SK-N-SH (cell line): ENCODE measurements at regions not wholly inside any gene's neighbourhood (a gene's known extent, or its start where the extent isn't known, plus 50 kb on each side); places are given as distances from the start of the nearest gene placed in this dataset.

Source experiments
- CTCF ChIA-PET: fragments of 300-600, 350-600 bp; formaldehyde crosslinking; extraction: SDS; loops from one replicate; lab custom pipeline; 2021; lab: Yijun Ruan, JAX
- POLR2A ChIA-PET: fragments of 350-600 bp; sonication (Branson Sonifier 250); formaldehyde crosslinking; extraction: SDS; loops from one replicate; lab custom pipeline; 2020; ENCODE audit warnings: antibody characterized with exemption, inconsistent platforms; lab: Yijun Ruan, JAX
- DNase-seq: peaks from one replicate; pipeline ENCODE4 v3.0.0; 2012
- H2AFZ ChIP-seq: fragments of 200-600 bp; sonication (generic); 2 replicates; pipeline ENCODE4 v1.8.1; 2016; ENCODE audit warnings: antibody characterized with exemption, mild to moderate bottlenecking, low read depth
- H3F3A ChIP-seq: fragments of 200-600 bp; sonication (generic); replicated peaks from 2 replicates; pipeline ENCODE3; 2016; ENCODE audit warnings: antibody characterized with exemption, mild to moderate bottlenecking; ENCODE audit not compliant: insufficient read depth
- H3K27ac ChIP-seq, 2 experiments: fragments of 200-500 bp in 1 of 2; fragments of 200-600 bp in 1 of 2; sonication (Bioruptor generic) in 1 of 2; sonication (generic), shearing (Covaris generic) in 1 of 2; 2 replicates each; pipeline versions ENCODE4 v1.5.1 to v1.6.1; 2014 to 2016; ENCODE audit warnings: low read depth in 2 of 2, inconsistent platforms in 1 of 2, low read length in 1 of 2, mild to moderate bottlenecking in 1 of 2, mixed read lengths in 1 of 2
- H3K27me3 ChIP-seq: fragments of 200-600 bp; sonication (generic), shearing (Covaris generic); 2 replicates; pipeline ENCODE4 v1.6.1; 2016; ENCODE audit warnings: mixed run types; ENCODE audit not compliant: insufficient read depth
- H3K36me3 ChIP-seq, 2 experiments: fragments of 200-500 bp in 1 of 2; fragments of 200-600 bp in 1 of 2; sonication (Bioruptor generic) in 1 of 2; sonication (generic) in 1 of 2; replicated peaks in 1 of 2; 2 replicates each; pipeline versions ENCODE3 to v1.5.1; 2014 to 2016; ENCODE audit warnings: low read length in 1 of 2, mild to moderate bottlenecking in 1 of 2; ENCODE audit not compliant: insufficient read depth in 2 of 2, control insufficient read depth in 1 of 2
- H3K4me1 ChIP-seq, 2 experiments: fragments of 200-500 bp in 1 of 2; fragments of 200-600 bp in 1 of 2; sonication (Bioruptor generic) in 1 of 2; sonication (generic), shearing (Covaris generic) in 1 of 2; 2 replicates each; pipeline versions ENCODE4 v1.5.1 to v1.6.1; 2014 to 2016; ENCODE audit warnings: low read depth in 1 of 2, low read length in 1 of 2, mixed run types in 1 of 2; ENCODE audit not compliant: insufficient read depth in 2 of 2, control insufficient read depth in 1 of 2
- H3K4me2 ChIP-seq: fragments of 200-600 bp; sonication (generic), shearing (Covaris generic); 2 replicates; pipeline ENCODE4 v1.6.1; 2017; ENCODE audit warnings: mixed run types
- H3K4me3 ChIP-seq, 2 experiments: fragments of 200-500 bp in 1 of 2; fragments of 200-600 bp in 1 of 2; sonication (Bioruptor generic) in 1 of 2; sonication (generic), shearing (Covaris generic) in 1 of 2; 2 replicates each; pipeline versions ENCODE4 v1.5.1 to v1.8.1; 2014 to 2016; ENCODE audit warnings: low read depth in 2 of 2, inconsistent platforms in 1 of 2, low read length in 1 of 2, mild to moderate bottlenecking in 1 of 2, mixed read lengths in 1 of 2, moderate library complexity in 1 of 2
- H3K79me2 ChIP-seq: fragments of 200-600 bp; sonication (generic); 2 replicates; pipeline ENCODE4 v1.8.1; 2017; ENCODE audit warnings: mild to moderate bottlenecking; ENCODE audit not compliant: insufficient read depth
- H3K9ac ChIP-seq: fragments of 200-600 bp; sonication (generic); 2 replicates; pipeline ENCODE4 v1.6.1; 2017; ENCODE audit warnings: mixed run types
- H3K9me2 ChIP-seq: fragments of 200-600 bp; sonication (generic); 2 replicates; pipeline ENCODE4 v1.6.1; 2017; ENCODE audit warnings: mixed run types
- H3K9me3 ChIP-seq: fragments of 200-600 bp; sonication (generic); 2 replicates; pipeline ENCODE4 v1.6.1; 2017; ENCODE audit warnings: mixed run types, mild to moderate bottlenecking, moderate library complexity
- H4K20me1 ChIP-seq: fragments of 200-600 bp; sonication (generic); 2 replicates; pipeline ENCODE4 v1.6.1; 2017; ENCODE audit warnings: mild to moderate bottlenecking, mixed run types; ENCODE audit not compliant: insufficient read depth
- CHD2 ChIP-seq: fragments of 150-350 bp; IDR thresholded peaks from 2 replicates; pipeline ENCODE4 v1.6.1; 2018; ENCODE audit warnings: low read length; ENCODE audit not compliant: partially characterized antibody
- ELF1 ChIP-seq: IDR thresholded peaks from 2 replicates; pipeline ENCODE4 v1.4.0; 2012
- EP300 ChIP-seq, 2 experiments: IDR thresholded peaks; 2 replicates each; pipeline versions ENCODE4 v1.4.0 to v1.6.1; 2012; ENCODE audit warnings: borderline replicate concordance in 1 of 2, low read depth in 1 of 2, low read length in 1 of 2
- FOSL2 ChIP-seq: IDR thresholded peaks from 2 replicates; pipeline ENCODE4 v1.4.0; 2012; ENCODE audit warnings: low read depth, mild to moderate bottlenecking, moderate library complexity, borderline replicate concordance
- GABPA ChIP-seq: IDR thresholded peaks from 2 replicates; pipeline ENCODE4 v1.4.0; 2012; ENCODE audit warnings: low read depth, mild to moderate bottlenecking
- IRF3 ChIP-seq: fragments of 150-350 bp; IDR thresholded peaks from 2 replicates; pipeline ENCODE4 v1.6.1; 2016; ENCODE audit warnings: mild to moderate bottlenecking, low read depth, low read length
- RAD21 ChIP-seq: IDR thresholded peaks from 2 replicates; pipeline ENCODE4 v1.6.1; 2012; ENCODE audit warnings: mild to moderate bottlenecking, low read length
- RCOR1 ChIP-seq: fragments of 150-350 bp; IDR thresholded peaks from 2 replicates; pipeline ENCODE4 v1.6.1; 2017; ENCODE audit warnings: antibody characterized with exemption, low read length
- SIN3A ChIP-seq: IDR thresholded peaks from 2 replicates; pipeline ENCODE4 v1.6.1; 2012; ENCODE audit warnings: low read depth, mild to moderate bottlenecking, low read length, moderate library complexity, borderline replicate concordance
- SMC3 ChIP-seq: IDR thresholded peaks from 2 replicates; pipeline ENCODE4 v1.6.1; 2012; ENCODE audit warnings: low read depth, low read length, improper control_type of control experiment
- TAF1 ChIP-seq: IDR thresholded peaks from 2 replicates; pipeline ENCODE4 v1.6.1; 2012; ENCODE audit warnings: low read depth, mild to moderate bottlenecking, low read length, moderate library complexity, borderline replicate concordance
- TCF12 ChIP-seq: IDR thresholded peaks from 2 replicates; pipeline ENCODE4 v1.4.0; 2012
- WGBS: methylation state at CpG from one replicate; pipeline ENCODE4 v1.1.6; 2017; ENCODE audit warnings: low lambda C conversion rate; 5-methylcytosine and 5-hydroxymethylcytosine counted together
- TF ChIP-seq, protein P1 (sequence below): fragments of 150-350 bp; IDR thresholded peaks from 2 replicates; pipeline ENCODE4 v1.6.1; 2017; ENCODE audit warnings: antibody characterized with exemption, low read length, low read depth, borderline replicate concordance
- TF ChIP-seq, protein P2 (sequence below): IDR thresholded peaks from 2 replicates; pipeline ENCODE4; 2012

- no peak for TF ChIP-seq FOSL2
- TF ChIP-seq TAF1, result no peak
- TF ChIP-seq EP300 (IDR thresholded peaks at IDR 0.05; ENCODE audit: borderline replicate concordance in 1 of 2, low read depth in 1 of 2, low read length in 1 of 2), result no peak
- TF ChIP-seq IRF3, result no peak
- TF ChIP-seq CHD2, result no peak
- no peak for TF ChIP-seq GABPA
- 4% methylated on average over 2 of the region's 2 CpGs for WGBS
- no peaks in the 10 kb centered on the region for H3F3A ChIP-seq
- no peak overlapping the region for H3K9ac ChIP-seq
- no peaks in the 10 kb centered on the region for H3K27me3 ChIP-seq
- H3K4me2 ChIP-seq, result no peak overlapping the region
- no peaks in the 10 kb centered on the region for H3K9me2 ChIP-seq
- no peaks in the 10 kb centered on the region for H3K36me3 ChIP-seq
- ChIA-PET POLR2A (no interaction called here), CTCF (no interaction called here)
- H3K27ac ChIP-seq, result no peak overlapping the region
- H4K20me1 ChIP-seq, result no peaks in the 10 kb centered on the region
- H3K9me3 ChIP-seq, result no peaks in the 10 kb centered on the region
- H3K4me3 ChIP-seq, result no peak overlapping the region
- no peak for DNase-seq
- H3K79me2 ChIP-seq, result no peaks in the 10 kb centered on the region
- H3K4me1 ChIP-seq, result no peaks in the 10 kb centered on the region
- H2AFZ ChIP-seq, result no peak overlapping the region
Measured at GRCh38 chr7:21059069-21059468, 272.4 kb upstream of the SP8 start.

GRCh38 chr7:21063106-21063505 lies 276.4 kb upstream of the SP8 start:
- TF ChIP-seq TCF12 (no peak), SMC3 (no peak), RCOR1 (no peak), SIN3A (no peak), ELF1 (no peak), RAD21 (no peak)
- TF ChIP-seq, protein P1, sequence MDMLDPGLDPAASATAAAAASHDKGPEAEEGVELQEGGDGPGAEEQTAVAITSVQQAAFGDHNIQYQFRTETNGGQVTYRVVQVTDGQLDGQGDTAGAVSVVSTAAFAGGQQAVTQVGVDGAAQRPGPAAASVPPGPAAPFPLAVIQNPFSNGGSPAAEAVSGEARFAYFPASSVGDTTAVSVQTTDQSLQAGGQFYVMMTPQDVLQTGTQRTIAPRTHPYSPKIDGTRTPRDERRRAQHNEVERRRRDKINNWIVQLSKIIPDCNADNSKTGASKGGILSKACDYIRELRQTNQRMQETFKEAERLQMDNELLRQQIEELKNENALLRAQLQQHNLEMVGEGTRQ, result no peak
- TF ChIP-seq, protein P2, sequence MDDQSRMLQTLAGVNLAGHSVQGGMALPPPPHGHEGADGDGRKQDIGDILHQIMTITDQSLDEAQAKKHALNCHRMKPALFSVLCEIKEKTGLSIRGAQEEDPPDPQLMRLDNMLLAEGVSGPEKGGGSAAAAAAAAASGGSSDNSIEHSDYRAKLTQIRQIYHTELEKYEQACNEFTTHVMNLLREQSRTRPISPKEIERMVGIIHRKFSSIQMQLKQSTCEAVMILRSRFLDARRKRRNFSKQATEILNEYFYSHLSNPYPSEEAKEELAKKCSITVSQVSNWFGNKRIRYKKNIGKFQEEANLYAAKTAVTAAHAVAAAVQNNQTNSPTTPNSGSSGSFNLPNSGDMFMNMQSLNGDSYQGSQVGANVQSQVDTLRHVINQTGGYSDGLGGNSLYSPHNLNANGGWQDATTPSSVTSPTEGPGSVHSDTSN, result no peak
- Histone ChIP-seq H3K4me2 (no peak overlapping the region), H2AFZ (no peak overlapping the region), H3K9me2 (no peaks in the 10 kb centered on the region), H3K4me1 (no peaks in the 10 kb centered on the region), H3K36me3 (no peaks in the 10 kb centered on the region), H3K4me3 (no peak overlapping the region), H3K27ac (no peak overlapping the region), H3F3A (no peaks in the 10 kb centered on the region), H3K9ac (no peak overlapping the region), H3K79me2 (no peaks in the 10 kb centered on the region), H3K27me3 (no peaks in the 10 kb centered on the region), H4K20me1 (no peaks in the 10 kb centered on the region), H3K9me3 (no peaks in the 10 kb centered on the region)
- CTCF ChIA-PET, result interaction anchor here (1.3 kb wide), 1 partner anchor 9 kb away, joined by 6 read pairs; no protein-coding TSS in a partner anchor
- no peak for DNase-seq
- 5% methylated on average over 2 of the region's 2 CpGs for WGBS
- POLR2A ChIA-PET, result no interaction called here
